GM06990 (cell line): ENCODE measurements at regions not wholly inside any gene's neighbourhood (a gene's known extent, or its start where the extent isn't known, plus 50 kb on each side); places are given as distances from the start of the nearest gene placed in this dataset.

Experiments used
- DNase-seq: peaks from one replicate; pipeline ENCODE4 v3.0.0-alpha.2; 2011; ENCODE audit not compliant: insufficient read length; ENCODE audit errors: extremely low read depth
- H3K27me3 ChIP-seq: replicated peaks from 2 replicates; pipeline ENCODE4 v1.6.0; 2011; ENCODE audit warnings: low read length; ENCODE audit not compliant: control insufficient read depth, insufficient read depth
- H3K36me3 ChIP-seq: 2 replicates; pipeline ENCODE4 v1.5.1; 2011; ENCODE audit warnings: low read length; ENCODE audit not compliant: control insufficient read depth, insufficient read depth
- H3K4me3 ChIP-seq: replicated peaks from 2 replicates; pipeline ENCODE4 v1.5.1; 2011; ENCODE audit warnings: low read depth, mild to moderate bottlenecking, control low read depth, low read length
- CTCF ChIP-seq: IDR thresholded peaks from 2 replicates; pipeline ENCODE4 v1.5.1; 2011; ENCODE audit warnings: low read length, control low read depth, mild to moderate bottlenecking, inconsistent platforms; ENCODE audit not compliant: insufficient read depth, poor library complexity, severe bottlenecking

- DNase-seq: no peak
- TF ChIP-seq CTCF: no peak
- no peaks in the 10 kb centered on the region for H3K36me3 ChIP-seq
- no peak overlapping the region for H3K4me3 ChIP-seq
- no peaks in the 10 kb centered on the region; the same call in 1 of the 2 replicates for H3K27me3 ChIP-seq
Measured at GRCh38 chr12:131499864-131500190, 211.1 kb upstream of the SFSWAP start.

- H3K27me3 ChIP-seq: no peaks in the 10 kb centered on the region; the same call in 1 of the 2 replicates
- H3K4me3 ChIP-seq: no peak overlapping the region
Measured at GRCh38 chr12:131500564-131500963, 210.3 kb upstream of the SFSWAP start.

GRCh38 chr12:131505561-131505960 is 205.3 kb upstream of the SFSWAP start:
- DNase-seq: no peak
- Histone ChIP-seq H3K36me3 (no peaks in the 10 kb centered on the region), H3K4me3 (no peak overlapping the region), H3K27me3 (no peaks in the 10 kb centered on the region; the same call in 1 of the 2 replicates)
- TF ChIP-seq CTCF: no peak

More at GRCh38 chr12:131500564-131500963, 210.3 kb upstream of the SFSWAP start:
- H3K36me3 ChIP-seq: no peaks in the 10 kb centered on the region
- TF ChIP-seq CTCF: no peak
- no peak for DNase-seq

GRCh38 chr12:131506426-131506825 is 204.5 kb upstream of the SFSWAP start:
- TF ChIP-seq CTCF: no peak
- DNase-seq: no peak
- Histone ChIP-seq H3K4me3 (no peak overlapping the region), H3K36me3 (no peaks in the 10 kb centered on the region), H3K27me3 (no peaks in the 10 kb centered on the region)

- no peak for DNase-seq
- TF ChIP-seq CTCF: no peak
- Histone ChIP-seq H3K4me3 (no peak overlapping the region), H3K36me3 (no peaks in the 10 kb centered on the region), H3K27me3 (no peaks in the 10 kb centered on the region)
Measured at GRCh38 chr12:131507094-131507493, 203.8 kb upstream of the SFSWAP start.

- no peak for DNase-seq
- H3K36me3 ChIP-seq: no peaks in the 10 kb centered on the region
- no peaks in the 10 kb centered on the region for H3K27me3 ChIP-seq
- no peak for TF ChIP-seq CTCF
- no peak overlapping the region for H3K4me3 ChIP-seq
Measured at GRCh38 chr12:131507881-131508280, 203.0 kb upstream of the SFSWAP start.
